GM18909 (cell line): ENCODE measurements at regions not wholly inside any gene's neighbourhood (a gene's known extent, or its start where the extent isn't known, plus 50 kb on each side); places are given as distances from the start of the nearest gene placed in this dataset.
A peak's percentile ranks its signal among the peaks of the same experiment; 100 is the strongest.

Experiments used
- ATAC-seq: cut with Tn5 transposase; IDR thresholded peaks from one replicate; pipeline ENCODE4 v1.9.1; 2021; ENCODE audit warnings: mild to moderate bottlenecking; ENCODE audit not compliant: unreplicated experiment, poor library complexity

GRCh38 chr18:57991552-57991951 lies 52.5 kb upstream of the NEDD4L start:
- ATAC-seq, result no peak

GRCh38 chr18:57989536-57989935 lies 54.5 kb upstream of the NEDD4L start:
- no peak for ATAC-seq

- ATAC-seq, result no peak
Observed at GRCh38 chr18:57984490-57985115, 59.4 kb upstream of the NEDD4L start.

GRCh38 chr18:57983965-57984364 lies 60.1 kb upstream of the NEDD4L start:
- no peak for ATAC-seq

- no peak for ATAC-seq
Observed at GRCh38 chr18:57983472-57983871, 60.6 kb upstream of the NEDD4L start.

GRCh38 chr18:57982372-57983021 lies 61.5 kb upstream of the NEDD4L start:
- ATAC-seq, result no peak

GRCh38 chr18:57981308-57982028 lies 62.6 kb upstream of the NEDD4L start:
- ATAC-seq, result no peak

- ATAC-seq, result no peak
Observed at GRCh38 chr18:57980573-57981307, 63.3 kb upstream of the NEDD4L start.

- no peak for ATAC-seq
Observed at GRCh38 chr18:57976230-57976773, 67.7 kb upstream of the NEDD4L start.

GRCh38 chr18:57975805-57976204 lies 68.2 kb upstream of the NEDD4L start:
- no peak for ATAC-seq

GRCh38 chr18:57974585-57975265 lies 69.3 kb upstream of the NEDD4L start:
- no peak for ATAC-seq

- ATAC-seq, result no peak
Observed at GRCh38 chr18:57973889-57974288, 70.1 kb upstream of the NEDD4L start.

GRCh38 chr18:57970356-57971095 lies 73.5 kb upstream of the NEDD4L start:
- no peak for ATAC-seq

GRCh38 chr18:57969824-57970223 lies 74.2 kb upstream of the NEDD4L start:
- ATAC-seq, result no peak

- no peak for ATAC-seq
Observed at GRCh38 chr18:57965246-57965645, 78.8 kb upstream of the NEDD4L start.

- ATAC-seq, result no peak
Observed at GRCh38 chr18:57961876-57962505, 82.0 kb upstream of the NEDD4L start.

- no peak for ATAC-seq
Observed at GRCh38 chr18:57961411-57961810, 82.6 kb upstream of the NEDD4L start.

GRCh38 chr18:57959278-57959677 lies 84.7 kb upstream of the NEDD4L start:
- peak; percentile 59 for ATAC-seq

- ATAC-seq, result no peak
Observed at GRCh38 chr18:57957210-57957609, 86.8 kb upstream of the NEDD4L start.
